CD4-positive, alpha-beta T cell treated with Interferon alpha-2 for 1 hour (primary cell): ENCODE measurements at regions not wholly inside any gene's neighbourhood (a gene's known extent, or its start where the extent isn't known, plus 50 kb on each side); places are given as distances from the start of the nearest gene placed in this dataset.
"Not testable (repeated sequence)": the region's sequence is repeated elsewhere in the genome, so short reads cannot be mapped to it uniquely, and the experiment has no call there.

ENCODE experiments used
- DNase-seq, 2 donors: peaks; one replicate each; pipeline ENCODE4 v3.0.0-alpha.2; 2020 to 2022

DNA sequence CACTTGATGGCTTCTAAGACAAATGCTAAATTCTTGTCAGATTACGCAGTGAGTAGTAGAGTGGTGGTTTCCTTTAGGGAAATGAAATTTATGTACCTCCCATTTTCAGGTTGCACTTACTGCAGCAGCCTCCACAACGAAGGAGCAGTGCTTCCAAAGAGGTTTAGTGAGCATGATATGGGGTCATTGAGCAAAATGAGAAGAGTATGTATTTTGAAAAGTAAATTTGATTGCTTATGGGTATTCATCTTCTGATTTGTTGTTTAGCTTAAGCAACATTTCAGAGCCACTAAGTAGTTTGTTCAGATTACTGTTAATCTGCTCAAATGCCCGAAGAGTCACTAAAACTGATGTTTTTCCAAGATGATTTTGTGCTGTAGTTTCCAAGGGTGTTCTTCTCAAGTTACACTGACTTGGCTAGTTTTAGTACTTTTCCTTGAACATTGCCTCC is 493.6 kb downstream of the PCNX1 start:
- peak; percentile 43 to 56 for DNase-seq

DNA sequence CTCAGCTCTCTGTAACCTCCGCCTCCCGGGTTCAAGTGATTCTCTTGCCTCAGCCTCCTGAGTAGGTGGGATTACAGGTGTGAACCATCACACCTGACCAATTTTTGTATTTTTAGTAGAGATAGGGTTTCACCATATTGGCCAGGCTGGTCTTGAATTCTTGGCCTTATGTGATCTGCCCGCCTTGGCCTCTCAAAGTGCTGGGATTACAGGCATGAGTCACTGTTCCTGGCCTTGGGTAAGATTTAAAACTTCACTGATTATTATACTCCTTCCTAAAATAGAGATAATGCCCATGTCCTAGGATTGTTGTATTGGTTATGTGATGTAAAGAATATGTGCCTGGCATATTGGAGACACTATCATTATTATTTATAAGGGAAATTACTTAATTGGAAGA is 495.2 kb downstream of the PCNX1 start:
- not testable (repeated sequence) for DNase-seq

DNA sequence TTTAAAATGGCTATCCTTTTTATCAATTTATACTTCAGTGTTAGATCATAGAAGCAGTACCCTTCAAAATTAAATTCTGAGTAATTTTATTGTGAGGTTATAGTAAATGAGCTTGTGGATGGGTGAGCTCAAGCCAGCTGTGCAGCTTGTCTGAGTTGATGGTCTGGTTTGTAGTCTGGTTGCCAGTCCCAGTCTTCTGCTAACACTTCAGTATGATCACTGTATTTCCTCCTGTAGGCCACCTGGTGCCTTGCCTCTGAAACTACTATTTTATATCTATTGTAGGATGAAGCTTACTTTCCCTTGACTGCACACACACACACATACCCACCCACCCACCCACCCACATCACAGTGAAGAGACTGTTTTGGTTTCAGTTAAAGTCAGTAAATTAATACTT is 496.4 kb downstream of the PCNX1 start:
- DNase-seq = peak; percentile 55 to 70

DNA sequence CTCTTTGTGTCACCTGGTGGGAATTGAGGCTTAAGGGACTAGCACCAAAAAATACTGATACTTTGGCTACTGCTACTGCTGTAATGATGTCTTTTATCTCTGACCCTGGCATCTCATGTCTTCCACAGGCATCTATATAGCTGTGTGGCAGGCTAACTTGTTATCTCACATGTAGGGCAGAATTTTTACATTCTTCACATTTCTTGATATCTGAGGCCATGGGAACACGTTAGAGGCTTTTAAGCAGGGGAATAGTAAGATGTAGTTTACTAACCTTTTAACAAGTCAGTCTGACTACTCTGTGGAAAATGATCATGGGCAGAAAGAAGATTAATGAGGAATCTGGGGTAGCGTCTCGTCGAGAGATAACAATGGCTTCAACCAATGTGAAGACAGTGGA is 498.4 kb downstream of the PCNX1 start:
- DNase-seq = no peak

DNA sequence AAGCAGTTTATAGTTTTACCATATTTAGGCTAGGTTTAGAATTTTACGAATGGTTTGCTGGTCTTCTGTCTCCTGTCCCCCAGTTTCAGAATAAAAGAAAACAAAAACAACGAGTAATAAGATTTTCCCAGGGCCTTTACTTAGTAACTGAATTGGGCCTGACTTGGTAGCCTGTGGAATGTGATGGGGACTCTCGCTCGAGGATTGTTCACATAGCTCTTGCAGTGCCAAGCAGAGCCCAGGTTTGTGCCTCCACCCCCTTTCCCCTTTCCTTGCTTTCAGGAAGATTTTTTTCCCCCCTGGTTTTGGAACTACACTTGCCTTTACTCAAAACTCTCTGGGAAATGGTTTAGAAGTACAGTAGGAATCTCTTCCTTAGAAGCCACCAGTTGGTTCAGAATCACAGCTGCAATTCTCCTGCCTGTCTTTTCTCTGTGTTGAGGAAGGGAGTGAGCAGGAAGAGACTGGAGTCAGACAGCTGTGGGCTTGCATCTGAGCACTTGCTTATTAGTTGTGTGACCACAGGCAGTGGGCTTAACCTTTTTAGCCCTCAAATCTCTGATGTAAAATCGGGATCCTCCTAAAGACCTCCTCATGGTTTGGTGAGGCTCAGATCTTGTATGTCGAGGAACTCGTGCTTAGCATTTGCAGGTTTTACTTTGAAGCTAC is 501.2 kb downstream of the PCNX1 start:
- no peak for DNase-seq

DNA sequence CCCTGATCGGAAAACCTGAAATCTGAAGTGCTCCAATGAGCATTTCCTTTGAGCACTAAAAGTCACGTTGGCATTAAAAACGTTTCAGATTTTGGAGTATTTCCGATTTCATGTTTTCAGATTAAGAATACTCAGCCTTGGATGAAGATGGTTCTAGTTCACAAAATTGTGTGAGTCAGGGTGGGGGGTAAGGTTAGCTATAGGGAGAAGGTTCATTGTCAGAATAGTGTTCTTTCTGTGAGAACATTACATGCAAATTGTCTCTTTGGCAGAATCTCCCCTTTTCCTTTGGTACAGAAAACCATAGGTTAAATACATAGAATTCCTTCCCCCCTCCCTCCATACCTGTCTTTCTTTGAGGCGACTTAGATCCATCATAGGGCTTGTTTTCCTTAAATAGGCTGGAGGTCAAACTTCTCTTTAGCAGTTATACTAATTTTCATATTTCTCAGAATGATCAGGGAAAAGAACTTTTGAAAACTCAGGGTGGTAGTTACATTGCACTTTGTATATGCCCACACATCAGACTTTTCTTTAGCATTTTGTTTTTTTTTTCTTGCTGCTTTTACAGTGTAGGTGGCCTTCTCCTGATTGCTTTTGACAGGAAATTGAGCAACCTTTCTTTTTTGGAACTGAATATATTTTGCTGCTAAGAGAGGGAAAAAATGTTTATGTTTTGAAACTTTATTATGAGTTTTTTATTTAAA is 503.5 kb downstream of the PCNX1 start:
- no peak for DNase-seq

DNA sequence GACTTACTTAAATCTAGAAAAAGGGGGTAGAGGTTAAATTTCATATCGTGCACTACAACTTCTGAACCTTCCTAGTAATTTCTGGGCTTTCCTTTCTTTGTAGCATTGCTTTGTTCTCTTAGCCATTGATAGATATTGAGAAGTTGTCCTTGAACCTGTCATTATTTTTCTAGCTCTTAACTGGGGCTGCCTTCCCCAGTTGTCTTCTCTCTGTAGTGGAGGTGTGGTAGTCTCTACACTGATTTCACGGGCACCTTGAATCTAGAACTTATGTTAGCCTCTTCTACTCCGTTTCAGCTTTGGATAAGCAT is 504.0 kb downstream of the PCNX1 start:
- no peak for DNase-seq

DNA sequence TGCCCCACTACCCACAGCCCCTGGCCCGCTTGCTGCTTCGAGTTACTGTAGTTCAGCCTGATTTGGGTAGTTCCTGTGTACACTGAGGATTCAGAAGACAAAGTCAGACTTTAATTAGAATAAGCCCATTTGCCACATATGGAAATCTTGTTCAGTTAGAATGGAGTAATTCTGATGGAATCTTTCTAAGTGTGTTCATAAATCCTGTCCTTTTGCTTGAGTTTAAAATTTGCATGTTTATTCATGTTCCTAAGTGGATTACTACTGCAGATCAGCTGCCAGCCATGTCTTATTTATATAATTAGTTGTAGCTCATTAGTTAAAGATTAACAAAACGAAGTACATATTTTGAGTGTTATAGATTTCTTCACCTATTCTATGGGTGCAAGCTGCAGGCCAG is 504.5 kb downstream of the PCNX1 start:
- no peak for DNase-seq

DNA sequence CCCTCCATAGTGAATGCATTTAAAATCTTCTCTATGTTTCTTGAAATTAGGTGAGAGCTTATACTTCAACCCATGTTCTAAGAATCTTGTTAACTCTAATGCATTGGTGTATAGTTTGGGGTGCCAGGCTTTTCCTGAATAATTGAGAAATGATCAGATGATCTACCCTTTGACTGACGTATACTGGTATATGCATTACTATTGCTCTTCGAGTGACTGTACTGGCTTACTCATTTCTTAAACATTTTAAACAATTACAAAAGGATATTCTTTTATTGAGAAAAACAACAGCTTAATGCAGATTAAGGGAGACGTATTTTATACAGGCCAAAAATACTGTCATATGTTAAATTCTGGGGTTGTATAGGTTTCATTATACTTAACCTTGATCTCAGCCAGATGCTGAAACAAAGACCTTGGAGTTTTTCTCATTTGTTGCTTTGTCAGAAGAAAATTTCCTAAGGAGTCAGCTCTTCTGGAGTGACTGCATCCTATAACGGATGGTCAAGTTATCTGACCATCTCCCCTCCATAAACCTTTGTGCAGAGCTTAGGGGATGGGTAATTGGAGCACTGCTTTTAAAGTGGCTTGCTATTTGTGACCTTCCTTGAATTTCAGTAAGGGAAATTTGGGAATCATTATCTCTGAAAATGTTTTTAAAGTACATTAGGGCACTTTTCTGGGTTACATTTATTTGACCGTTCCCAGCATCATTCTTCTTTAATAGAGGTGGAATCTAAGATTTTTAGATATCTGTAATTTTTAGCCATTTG is 507.6 kb downstream of the PCNX1 start:
- no peak for DNase-seq

DNA sequence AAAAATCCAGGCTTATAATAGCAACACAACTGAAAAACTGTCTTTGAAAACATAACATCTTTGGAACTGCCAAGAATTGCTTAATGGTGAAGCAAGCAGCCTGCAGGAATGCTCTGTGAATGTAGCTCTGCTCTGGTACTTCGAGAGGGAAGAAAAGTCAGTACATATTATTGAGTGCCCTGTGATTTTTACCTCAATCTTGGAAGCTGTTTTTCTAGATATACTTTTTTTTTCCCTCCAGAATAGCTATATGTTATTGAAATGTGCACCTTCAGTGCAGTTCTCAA is 508.1 kb downstream of the PCNX1 start:
- no peak for DNase-seq

DNA sequence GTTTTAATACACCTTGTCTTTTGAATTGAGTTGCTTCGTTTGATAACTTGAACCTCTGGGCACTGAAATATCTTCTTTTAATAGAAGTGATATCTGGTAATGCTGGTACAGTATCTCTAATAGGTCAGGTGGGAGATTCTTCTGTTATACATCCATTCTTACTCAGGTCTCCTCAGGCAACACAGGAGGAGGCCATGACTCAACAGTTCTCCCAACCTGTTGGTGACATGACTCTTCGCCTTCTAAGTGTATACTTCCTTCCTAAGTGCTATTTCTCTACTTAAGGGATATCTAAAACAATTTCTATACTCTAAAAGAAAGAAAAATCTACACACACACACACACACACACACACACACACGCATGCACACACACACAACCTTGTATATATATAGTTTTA is 509.1 kb downstream of the PCNX1 start:
- no peak for DNase-seq

DNA sequence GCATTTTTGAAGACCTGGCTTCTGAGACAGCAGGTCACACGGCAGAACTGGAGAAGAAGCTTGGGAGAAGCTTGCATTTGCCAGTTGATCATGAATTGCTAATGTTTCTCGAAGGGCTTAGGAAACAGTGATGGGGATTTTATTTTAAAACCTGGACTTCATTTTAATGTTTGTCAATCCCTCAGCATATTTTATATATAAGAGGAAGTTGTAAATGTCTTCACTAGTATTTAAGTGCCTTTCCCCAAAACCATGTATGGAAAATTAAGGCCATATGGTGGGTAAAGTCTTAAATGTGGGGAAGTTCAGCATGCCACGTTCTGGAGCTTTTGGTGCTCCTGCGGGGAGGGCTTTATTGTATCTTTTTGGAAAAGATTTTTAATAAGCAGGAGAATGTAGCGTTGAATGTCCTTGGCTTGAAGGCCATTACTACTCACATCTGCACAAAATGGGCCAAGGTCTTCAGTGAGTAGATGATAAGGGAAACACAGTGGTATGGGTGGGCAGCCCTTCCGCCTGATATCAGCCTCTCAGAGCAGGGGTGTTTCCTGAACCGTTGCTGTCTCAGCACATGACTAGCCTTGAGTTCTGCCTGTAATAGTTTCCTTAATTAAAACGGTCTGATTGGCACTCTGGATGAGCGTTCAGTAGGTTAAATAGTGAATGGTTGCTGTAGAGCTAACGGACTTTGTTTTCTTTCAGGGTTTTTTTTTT is 511.4 kb downstream of the PCNX1 start:
- no peak for DNase-seq

DNA sequence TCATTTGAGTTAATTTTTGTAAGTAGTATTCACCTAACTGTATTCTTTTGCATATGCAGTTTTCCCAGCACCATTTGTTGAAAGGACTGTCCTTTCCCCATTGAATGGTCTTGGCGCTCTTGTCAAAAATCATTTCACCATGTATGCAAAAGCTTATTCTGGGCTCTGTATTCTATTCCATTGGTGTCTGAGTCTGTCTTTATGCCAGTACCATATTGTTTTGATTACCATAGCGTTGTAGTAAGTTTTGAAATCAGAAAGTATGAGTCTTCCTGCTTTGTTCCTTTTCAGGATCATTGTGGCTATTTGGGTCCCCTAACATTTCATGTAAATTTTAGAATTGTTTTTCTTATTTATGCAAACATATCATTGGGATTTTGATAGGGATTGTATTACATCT is 508.7 kb upstream of the RGS6 start:
- no peak for DNase-seq

DNA sequence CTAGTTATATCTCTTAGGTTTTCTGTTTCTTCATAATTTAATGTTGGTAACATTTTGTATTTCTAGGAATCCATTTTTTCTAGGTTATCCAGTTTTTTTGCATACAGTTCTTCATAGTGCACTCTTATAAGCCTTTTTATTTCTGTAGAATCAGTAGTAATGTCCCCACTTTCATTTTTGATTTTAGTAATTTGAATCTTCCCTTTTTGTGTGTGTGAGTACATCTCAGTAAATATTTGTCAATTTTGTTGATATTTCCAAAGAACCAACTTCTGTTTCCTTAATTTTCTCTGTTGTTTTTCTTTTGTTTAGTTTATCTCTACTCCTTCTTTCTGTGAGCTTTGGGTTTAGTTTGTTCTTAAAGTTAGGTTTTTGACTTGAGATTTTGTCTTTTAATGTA is 507.3 kb upstream of the RGS6 start:
- no peak for DNase-seq

DNA sequence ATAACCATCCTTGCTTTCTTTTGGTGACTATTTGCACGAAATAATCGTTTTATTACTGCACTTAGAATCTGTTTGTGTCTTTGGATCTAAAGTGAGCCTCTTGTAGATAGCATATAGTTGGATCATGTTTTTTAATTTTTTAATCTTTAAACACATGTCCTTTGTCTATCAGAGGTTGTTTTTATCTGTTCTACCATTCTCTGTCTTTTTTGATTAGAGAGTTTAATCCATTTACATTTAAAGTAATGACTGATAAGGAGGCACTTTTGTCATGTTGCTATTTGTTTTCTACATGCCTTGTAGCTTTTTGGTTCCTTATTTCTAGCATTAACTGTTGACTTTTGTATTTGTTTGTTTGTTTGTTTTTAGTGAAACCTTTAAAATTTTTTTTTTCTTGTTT is 506.2 kb upstream of the RGS6 start:
- no peak for DNase-seq

DNA sequence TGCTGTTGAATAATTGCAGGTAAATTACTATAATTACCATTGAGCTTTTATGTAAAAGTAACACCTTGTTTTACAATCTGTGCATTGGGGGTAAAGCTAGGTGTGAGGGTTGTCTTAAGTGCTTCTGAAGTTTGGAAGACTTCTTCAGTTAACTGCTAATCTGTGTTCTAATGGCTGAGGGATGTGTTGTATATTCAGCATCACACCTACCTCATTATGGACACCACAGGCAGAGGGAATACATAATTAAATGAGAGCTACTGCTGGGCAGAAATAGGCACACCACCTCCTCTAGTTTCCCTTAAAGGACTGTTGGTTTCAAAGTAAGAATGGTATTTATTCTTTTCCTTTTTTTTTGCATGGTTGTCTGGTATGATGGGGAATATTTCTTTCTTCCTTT is 502.3 kb upstream of the RGS6 start:
- DNase-seq = no peak

DNA sequence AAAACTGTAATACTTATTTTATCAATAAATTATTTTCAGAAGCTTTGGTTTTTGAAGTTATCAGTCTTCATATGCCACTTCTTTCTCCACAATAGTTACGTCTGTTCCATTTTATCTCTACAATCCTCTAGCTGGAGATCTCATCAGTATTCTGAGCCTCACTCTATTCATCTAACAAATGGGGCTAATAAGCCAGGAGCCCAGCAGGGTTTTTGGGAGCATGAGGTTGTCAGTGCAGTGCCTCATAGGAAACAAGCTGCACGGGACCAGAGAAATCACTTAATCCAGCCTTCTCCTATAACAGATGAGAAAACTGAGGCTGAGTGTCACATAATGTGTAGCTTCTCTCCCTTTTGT is 501.9 kb upstream of the RGS6 start:
- no peak for DNase-seq

DNA sequence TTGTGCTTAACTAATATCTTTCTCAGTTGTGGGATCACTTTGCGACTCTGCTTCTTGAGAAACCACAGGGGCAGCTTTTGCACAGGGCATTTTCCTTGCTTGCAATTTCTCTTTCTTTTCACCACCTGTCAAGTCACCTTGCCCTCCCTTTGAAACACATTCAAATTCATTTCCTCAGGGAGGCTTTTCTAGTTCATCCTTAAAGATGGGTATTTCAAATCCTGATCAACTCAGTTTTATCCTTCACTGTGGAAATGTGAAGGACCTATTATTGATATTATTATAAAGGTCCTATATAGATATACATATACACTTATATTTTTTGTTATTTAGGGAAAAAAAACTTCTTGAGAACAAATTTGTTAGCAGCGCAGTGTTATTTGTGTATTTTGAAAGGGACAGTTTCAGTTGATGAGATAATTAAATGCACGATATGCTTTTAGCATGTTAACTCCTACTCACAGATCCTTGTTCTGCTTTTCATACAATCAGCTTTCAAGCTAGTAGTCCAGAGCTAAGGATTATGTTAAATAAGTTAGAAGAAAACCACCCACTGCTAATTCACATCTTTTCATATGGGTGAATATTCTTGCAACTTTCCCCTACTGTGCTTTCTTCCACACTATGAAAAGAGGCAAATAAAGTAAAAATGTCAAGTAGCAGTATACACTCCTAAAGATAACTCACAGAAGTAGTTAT is 501.4 kb upstream of the RGS6 start:
- no peak for DNase-seq

DNA sequence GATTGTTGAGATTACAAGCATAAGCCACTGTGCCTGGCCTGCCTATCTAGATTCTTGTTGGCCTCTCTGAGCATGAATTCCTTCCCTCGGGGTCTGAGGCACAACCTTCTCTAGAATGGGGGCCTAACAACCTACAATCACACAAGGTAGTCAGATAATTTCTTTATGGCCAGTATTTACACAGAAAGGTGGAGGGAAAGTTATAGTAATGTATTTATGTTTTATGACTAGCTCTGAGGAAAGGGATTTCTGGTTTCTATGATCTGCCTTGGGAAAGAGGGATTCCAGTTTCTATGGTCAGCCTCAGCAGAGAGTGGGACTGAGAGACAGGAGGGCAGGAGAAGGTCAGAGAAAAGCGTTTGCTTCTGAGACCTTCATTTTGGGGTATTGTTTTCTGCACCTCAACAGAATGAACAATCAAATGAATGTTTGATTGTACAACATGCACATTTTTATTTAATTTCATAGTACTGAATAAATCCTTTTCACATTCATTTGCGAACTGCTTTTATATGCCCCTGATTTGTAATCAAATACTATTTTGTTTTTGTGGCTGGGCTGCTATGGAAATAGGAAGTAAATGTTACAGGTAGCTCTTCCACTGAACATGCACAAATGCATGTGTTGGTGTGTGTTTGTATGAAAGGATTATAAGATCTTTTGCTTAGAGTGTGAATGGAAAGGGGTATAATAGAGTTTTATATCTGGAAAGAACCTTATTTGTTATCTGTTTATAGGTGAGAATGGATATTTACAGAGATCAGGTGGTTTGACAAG is 499.7 kb upstream of the RGS6 start:
- no peak for DNase-seq

DNA sequence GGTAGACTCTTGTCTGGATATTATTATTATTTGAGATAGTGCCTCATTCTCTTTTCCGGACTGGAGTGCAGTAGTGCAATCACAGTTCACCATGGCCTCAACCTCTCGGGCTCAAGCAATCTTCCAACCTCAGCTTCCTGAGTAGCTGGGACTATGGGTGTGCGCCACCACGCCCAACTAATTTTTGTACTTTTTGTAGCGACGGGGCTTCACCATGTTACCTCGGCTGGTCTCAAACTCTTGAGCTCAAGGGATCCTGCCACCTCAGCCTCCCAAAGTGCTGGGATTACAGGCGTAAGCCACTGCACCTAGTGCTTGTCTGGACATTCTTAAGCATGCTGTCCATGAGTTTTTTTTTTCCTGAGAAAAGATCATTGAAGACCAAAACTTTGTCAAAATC is 498.9 kb upstream of the RGS6 start:
- no peak for DNase-seq

DNA sequence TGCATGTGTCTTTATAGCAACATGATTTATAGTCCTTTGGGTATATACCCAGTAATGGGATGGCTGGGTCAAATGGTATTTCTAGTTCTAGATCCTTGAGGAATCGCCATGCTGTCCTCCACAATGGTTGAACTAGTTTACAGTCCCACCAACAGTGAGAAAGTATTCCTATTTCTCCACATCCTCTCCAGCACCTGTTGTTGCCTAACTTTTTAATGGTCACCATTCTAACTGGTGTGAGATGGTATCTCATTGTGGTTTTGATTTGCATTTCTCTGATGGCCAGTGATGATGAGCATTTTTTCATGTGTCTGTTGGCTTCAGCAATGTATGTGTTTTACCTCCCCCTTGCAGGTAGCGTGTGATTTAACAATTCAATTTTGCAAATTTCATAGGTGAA is 496.6 kb upstream of the RGS6 start:
- DNase-seq = not testable (repeated sequence)

DNA sequence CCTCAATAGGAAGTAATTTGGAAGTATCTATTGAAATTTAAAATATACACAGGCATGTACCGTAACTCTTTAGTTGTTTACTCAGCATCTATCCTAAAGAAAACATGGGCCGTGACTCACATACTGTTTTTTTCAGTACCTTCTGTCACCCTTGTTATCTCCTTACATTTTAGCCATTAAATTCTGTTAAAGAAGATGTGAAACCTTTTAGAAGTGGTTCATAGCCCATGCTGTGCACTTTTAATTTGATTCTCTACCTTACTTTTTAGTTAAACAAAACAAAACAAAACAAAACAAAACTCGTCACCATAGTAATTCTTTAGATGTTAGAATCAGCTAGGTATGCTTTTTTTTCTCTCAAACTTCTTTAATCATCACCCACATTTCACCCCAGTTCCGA is 494.4 kb upstream of the RGS6 start:
- no peak for DNase-seq

DNA sequence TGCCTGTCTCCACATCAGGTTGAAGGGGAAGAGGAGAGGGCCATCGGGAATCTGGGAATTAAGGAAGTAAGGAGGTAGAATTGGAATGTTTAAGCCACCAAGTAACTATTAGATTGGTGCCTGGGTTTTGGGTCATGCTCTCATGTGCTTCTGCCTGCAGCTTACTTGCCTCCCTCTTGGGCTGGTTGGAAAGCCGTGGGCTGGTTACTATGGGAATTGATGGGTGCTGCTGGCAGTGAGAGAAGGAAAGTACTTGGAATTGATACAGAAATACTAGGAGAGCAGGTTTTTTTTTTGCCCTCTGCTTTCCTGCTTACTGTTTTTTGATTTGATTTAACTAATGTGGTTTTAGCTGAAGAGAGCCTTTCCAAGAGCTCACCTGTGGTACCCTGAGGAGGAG is 493.5 kb upstream of the RGS6 start:
- DNase-seq = no peak
